H9 (cell line): ENCODE measurements at regions not wholly inside any gene's neighbourhood (a gene's known extent, or its start where the extent isn't known, plus 50 kb on each side); places are given as distances from the start of the nearest gene placed in this dataset.

Experiments
- DNase-seq: peaks from one replicate; pipeline ENCODE4 v3.0.0-alpha.2; 2017
- H2AFZ ChIP-seq: one replicate; pipeline ENCODE4 v1.6.1; 2013; ENCODE audit warnings: mild to moderate bottlenecking, low read length, control low read depth, moderate library complexity
- H2AK5ac ChIP-seq: 2 replicates; pipeline ENCODE4 v1.6.1; 2013; ENCODE audit warnings: low read length, control low read depth, mixed read lengths; ENCODE audit not compliant: insufficient read length
- H2BK120ac ChIP-seq: one replicate; pipeline ENCODE4 v1.6.1; 2013; ENCODE audit warnings: low read depth, mild to moderate bottlenecking, low read length, control low read depth, inconsistent platforms; ENCODE audit not compliant: poor library complexity, severe bottlenecking
- H2BK12ac ChIP-seq: 2 replicates; pipeline ENCODE4 v1.6.1; 2013; ENCODE audit warnings: low read length, control low read depth, mixed read lengths, low read depth; ENCODE audit not compliant: insufficient read length
- H2BK15ac ChIP-seq: 2 replicates; pipeline ENCODE4 v1.6.1; 2013; ENCODE audit warnings: low read depth, low read length, control low read depth
- H2BK20ac ChIP-seq: one replicate; pipeline ENCODE4 v1.6.1; 2013; ENCODE audit warnings: low read depth, mild to moderate bottlenecking, low read length, control low read depth, inconsistent platforms; ENCODE audit not compliant: poor library complexity, severe bottlenecking
- H2BK5ac ChIP-seq: 2 replicates; pipeline ENCODE4 v1.6.1; 2013; ENCODE audit warnings: low read length, control low read depth, mixed read lengths; ENCODE audit not compliant: insufficient read length
- H3K14ac ChIP-seq: 2 replicates; pipeline ENCODE4 v1.6.1; 2013; ENCODE audit warnings: low read length, control low read depth; ENCODE audit not compliant: insufficient read depth
- H3K18ac ChIP-seq: 2 replicates; pipeline ENCODE4 v1.6.1; 2013; ENCODE audit warnings: low read depth, mild to moderate bottlenecking, mixed read lengths, low read length, control low read depth; ENCODE audit not compliant: insufficient read length
- H3K23ac ChIP-seq: 2 replicates; pipeline ENCODE4 v1.6.1; 2013; ENCODE audit warnings: low read length, control low read depth, mixed read lengths, low read depth; ENCODE audit not compliant: insufficient read length
- H3K23me2 ChIP-seq: 2 replicates; pipeline ENCODE4 v1.6.1; 2013; ENCODE audit warnings: low read depth, mild to moderate bottlenecking, mixed read lengths, low read length, control low read depth; ENCODE audit not compliant: insufficient read length, poor library complexity, severe bottlenecking
- H3K27ac ChIP-seq: 2 replicates; pipeline ENCODE4 v1.5.1; 2013; ENCODE audit warnings: low read length, control low read depth, mixed read lengths, low read depth; ENCODE audit not compliant: insufficient read length
- H3K27me3 ChIP-seq: 2 replicates; pipeline ENCODE4 v1.6.1; 2013; ENCODE audit warnings: low read length, control low read depth, inconsistent platforms; ENCODE audit not compliant: insufficient read depth
- H3K4ac ChIP-seq: 2 replicates; pipeline ENCODE4 v1.6.1; 2013; ENCODE audit warnings: low read depth, mild to moderate bottlenecking, control low read depth, inconsistent platforms, low read length, moderate library complexity
- H3K4me1 ChIP-seq: 2 replicates; pipeline ENCODE4 v1.6.1; 2013; ENCODE audit warnings: low read length, control low read depth, inconsistent platforms; ENCODE audit not compliant: insufficient read depth
- H3K4me2 ChIP-seq: 2 replicates; pipeline ENCODE4 v1.6.1; 2013; ENCODE audit warnings: low read length, control low read depth, mixed read lengths; ENCODE audit not compliant: insufficient read length, insufficient read depth
- H3K56ac ChIP-seq: 2 replicates; pipeline ENCODE4 v1.6.1; 2013; ENCODE audit warnings: low read depth, mild to moderate bottlenecking, mixed read lengths, low read length, control low read depth; ENCODE audit not compliant: insufficient read length
- H3K79me1 ChIP-seq: 2 replicates; pipeline ENCODE4 v1.6.1; 2013; ENCODE audit warnings: low read depth, mild to moderate bottlenecking, moderate library complexity, low read length, control low read depth, inconsistent platforms; ENCODE audit not compliant: insufficient read depth, poor library complexity, severe bottlenecking
- H3K79me2 ChIP-seq: 2 replicates; pipeline ENCODE4 v1.6.1; 2013; ENCODE audit warnings: low read length, control low read depth, inconsistent platforms; ENCODE audit not compliant: insufficient read depth
- H3K9ac ChIP-seq: 2 replicates; pipeline ENCODE4 v1.6.1; 2013; ENCODE audit warnings: low read length, control low read depth, mixed read lengths; ENCODE audit not compliant: insufficient read length; ENCODE audit errors: extremely low read depth
- H3K9me3 ChIP-seq: one replicate; pipeline ENCODE4 v1.6.1; 2013; ENCODE audit warnings: low read depth, low read length, inconsistent platforms; ENCODE audit not compliant: control insufficient read depth
- H3T11ph ChIP-seq: one replicate; pipeline ENCODE4 v1.6.1; 2013; ENCODE audit warnings: mild to moderate bottlenecking, low read length, control low read depth, inconsistent platforms
- H4K20me1 ChIP-seq: one replicate; pipeline ENCODE4 v1.6.1; 2013; ENCODE audit not compliant: control insufficient read depth, insufficient read length, insufficient read depth
- H4K5ac ChIP-seq: 2 replicates; pipeline ENCODE4 v1.6.1; 2013; ENCODE audit warnings: low read depth, mild to moderate bottlenecking, mixed read lengths, low read length, control low read depth; ENCODE audit not compliant: insufficient read length
- H4K8ac ChIP-seq: replicated peaks from 2 replicates; pipeline ENCODE4 v1.6.1; 2013; ENCODE audit warnings: low read length, control low read depth, mixed read lengths, low read depth; ENCODE audit not compliant: insufficient read length
- H4K91ac ChIP-seq: 2 replicates; pipeline ENCODE4 v1.6.1; 2013; ENCODE audit warnings: low read depth, mild to moderate bottlenecking, moderate library complexity, mixed read lengths, low read length, control low read depth; ENCODE audit not compliant: insufficient read length
- H3K27ac Mint-ChIP-seq, 3 experiments: 2 replicates in 2 of 3; 3 replicates in 1 of 3; pipeline ENCODE4 v1.8.0; 2020 to 2021; ENCODE audit warnings: mixed read lengths in 3 of 3, mild to moderate bottlenecking in 1 of 3, moderate library complexity in 1 of 3
- H3K27me3 Mint-ChIP-seq: 2 replicates; pipeline ENCODE4 v1.8.0; 2021; ENCODE audit warnings: low read depth, mild to moderate bottlenecking, moderate library complexity, mixed read lengths
- H3K36me3 Mint-ChIP-seq, 3 experiments: 2 replicates in 2 of 3; 3 replicates in 1 of 3; pipeline ENCODE4 v1.8.0; 2020 to 2021; ENCODE audit warnings: low read depth in 3 of 3, mixed read lengths in 3 of 3; ENCODE audit not compliant: insufficient read depth in 1 of 3
- H3K4me1 Mint-ChIP-seq, 2 experiments: 2 replicates each; pipeline ENCODE4 v1.8.0; 2020; ENCODE audit warnings: mixed read lengths in 2 of 2
- H3K4me3 Mint-ChIP-seq, 2 experiments: 2 replicates in 1 of 2; 3 replicates in 1 of 2; pipeline ENCODE4 v1.8.0; 2020 to 2021; ENCODE audit warnings: mild to moderate bottlenecking in 2 of 2, mixed read lengths in 2 of 2, moderate library complexity in 1 of 2
- H3K9me3 Mint-ChIP-seq, 2 experiments: 2 replicates in 1 of 2; 3 replicates in 1 of 2; pipeline ENCODE4 v1.8.0; 2020; ENCODE audit warnings: mild to moderate bottlenecking in 2 of 2, mixed read lengths in 2 of 2, moderate library complexity in 1 of 2
- CTCF ChIP-seq: fragments of 200-600 bp; sonication (generic); conservative IDR thresholded peaks from 3 replicates; pipeline ENCODE4 v1.8.0; 2021; ENCODE audit warnings: antibody characterized with exemption, mild to moderate bottlenecking
- WGBS: extraction: QIAGEN DNeasy Blood & Tissue Kit; methylation state at CpG from one replicate; pipeline ENCODE4 v1.1.7; 2013; ENCODE audit warnings: missing lambda C conversion rate, low lambda C conversion rate, mixed read lengths; ENCODE audit not compliant: insufficient read length; ENCODE audit errors: extremely low coverage; 5-methylcytosine and 5-hydroxymethylcytosine counted together

- Histone ChIP-seq H2BK5ac (no peak overlapping the region), H3K9me3 (no peaks in the 10 kb centered on the region), H3K79me1 (no peaks in the 10 kb centered on the region), H3K23me2 (peaks cover 2% of the 10 kb centered on the region), H3K27ac (no peak overlapping the region), H2BK12ac (no peak overlapping the region), H3K27me3 (no peaks in the 10 kb centered on the region), H3K4ac (no peak overlapping the region), H2BK120ac (no peak overlapping the region), H3K79me2 (no peaks in the 10 kb centered on the region), H2BK15ac (no peak overlapping the region), H3K56ac (no peak overlapping the region), H4K20me1 (no peaks in the 10 kb centered on the region), H3K14ac (no peak overlapping the region), H4K5ac (no peak overlapping the region), H4K91ac (no peak overlapping the region), H2AK5ac (no peak overlapping the region), H3K4me2 (no peak overlapping the region), H4K8ac (no peak overlapping the region), H3K4me1 (no peaks in the 10 kb centered on the region), H3K9ac (no peak overlapping the region), H3K23ac (no peak overlapping the region), H2AFZ (no peak overlapping the region), H3K18ac (no peak overlapping the region), H3T11ph (no peak overlapping the region), H2BK20ac (no peak overlapping the region)
- Mint-ChIP-seq H3K27ac (no peak overlapping the region), H3K27me3 (peaks cover 1% of the 10 kb centered on the region), H3K9me3 (peaks cover 2 to 7% of the 10 kb centered on the region in 2 experiments; a peak in 2 of 5 replicates), H3K4me3 (no peak overlapping the region), H3K36me3 (peaks cover 0 to 2% (median 0%) of the 10 kb centered on the region in 3 experiments; a peak in 1 of 7 replicates), H3K4me1 (no peaks in the 10 kb centered on the region)
- peak; percentile 21 for DNase-seq
- TF ChIP-seq CTCF = no peak
- no CpG with 5 or more reads among the region's 13 CpGs for WGBS
These were observed 259.8 kb upstream of the IRX4 start for GRCh38 chr5:2142456-2142954.
